ENCODE measurements at regions not wholly inside any gene's neighbourhood (a gene's known extent, or its start where the extent isn't known, plus 50 kb on each side); places are given as distances from the start of the nearest gene placed in this dataset.

GRCh38 chr2:497770-498492 is 179.3 kb downstream of the TMEM18 start:
- H3K79me2 ChIP-seq (ENCODE audit: control insufficient read depth, insufficient read depth, low read length, poor library complexity) = no peaks in the 10 kb centered on the region
- no CpG with 5 or more reads among the region's 9 CpGs for WGBS (ENCODE audit: extremely low coverage, insufficient coverage, insufficient read length)

GRCh38 chr2:496729-497128 is 180.5 kb downstream of the TMEM18 start:
- Histone ChIP-seq H2AK5ac (ENCODE audit: low read length) (no peak overlapping the region), H2AFZ (ENCODE audit: insufficient read depth, low read length, poor library complexity) (no peak overlapping the region), H3K4me2 (ENCODE audit: low read length) (no peak overlapping the region), H3K23ac (ENCODE audit: low read length) (no peak overlapping the region), H2BK12ac (ENCODE audit: low read length) (no peak overlapping the region), H3K9ac (ENCODE audit: low read length) (no peak overlapping the region), H3K27me3 (ENCODE audit: insufficient read depth, low read length) (no peaks in the 10 kb centered on the region), H3K4me3 (ENCODE audit: low read depth, low read length) (no peak overlapping the region), H3K79me2 (ENCODE audit: control insufficient read depth, insufficient read depth, low read length, poor library complexity) (no peaks in the 10 kb centered on the region), H3K18ac (ENCODE audit: low read length) (no peak overlapping the region), H3K9me3 (ENCODE audit: insufficient read depth, low read depth, low read length) (peaks cover 3% of the 10 kb centered on the region), H4K8ac (ENCODE audit: low read depth, low read length) (no peak overlapping the region), H3K79me1 (ENCODE audit: low read length) (no peaks in the 10 kb centered on the region), H4K12ac (ENCODE audit: low read depth, low read length) (no peak overlapping the region), H2BK5ac (ENCODE audit: low read depth, low read length, poor library complexity) (no peak overlapping the region), H3K36me3 (ENCODE audit: control insufficient read depth in 1 of 2, insufficient read depth in 2 of 2, low read length in 2 of 2) (no peaks in the 10 kb centered on the region), H2BK120ac (ENCODE audit: insufficient read depth, low read length, poor library complexity) (no peak overlapping the region), H3K4me1 (ENCODE audit: control insufficient read depth in 1 of 2, insufficient read depth in 2 of 2, low read length in 2 of 2) (no peaks in the 10 kb centered on the region), H4K91ac (ENCODE audit: low read depth, low read length) (no peak overlapping the region), H3K4ac (ENCODE audit: low read depth, low read length) (no peak overlapping the region), H3K14ac (ENCODE audit: low read length) (no peak overlapping the region), H3K27ac (ENCODE audit: low read depth, low read length) (no peak overlapping the region)
- no peak for DNase-seq
- no CpG with 5 or more reads among the region's 24 CpGs for WGBS (ENCODE audit: extremely low coverage, insufficient coverage, insufficient read length)

More at GRCh38 chr2:497770-498492, 179.3 kb downstream of the TMEM18 start:
- Histone ChIP-seq H2BK12ac (ENCODE audit: low read length) (no peak overlapping the region), H2BK120ac (ENCODE audit: insufficient read depth, low read length, poor library complexity) (no peak overlapping the region), H2AK5ac (ENCODE audit: low read length) (no peak overlapping the region), H3K27ac (ENCODE audit: low read depth, low read length) (no peak overlapping the region), H3K27me3 (ENCODE audit: insufficient read depth, low read length) (no peaks in the 10 kb centered on the region), H3K18ac (ENCODE audit: low read length) (no peak overlapping the region), H3K4ac (ENCODE audit: low read depth, low read length) (no peak overlapping the region), H3K9me3 (ENCODE audit: insufficient read depth, low read depth, low read length) (peaks cover 3% of the 10 kb centered on the region), H3K4me3 (ENCODE audit: low read depth, low read length) (no peak overlapping the region), H4K12ac (ENCODE audit: low read depth, low read length) (no peak overlapping the region), H4K91ac (ENCODE audit: low read depth, low read length) (no peak overlapping the region), H3K36me3 (ENCODE audit: control insufficient read depth in 1 of 2, insufficient read depth in 2 of 2, low read length in 2 of 2) (no peaks in the 10 kb centered on the region), H3K14ac (ENCODE audit: low read length) (no peak overlapping the region), H2BK5ac (ENCODE audit: low read depth, low read length, poor library complexity) (no peak overlapping the region), H3K23ac (ENCODE audit: low read length) (no peak overlapping the region), H2AFZ (ENCODE audit: insufficient read depth, low read length, poor library complexity) (no peak overlapping the region), H3K4me2 (ENCODE audit: low read length) (no peak overlapping the region), H4K8ac (ENCODE audit: low read depth, low read length) (no peak overlapping the region), H3K9ac (ENCODE audit: low read length) (no peak overlapping the region), H3K79me1 (ENCODE audit: low read length) (no peaks in the 10 kb centered on the region), H3K4me1 (ENCODE audit: control insufficient read depth in 1 of 2, insufficient read depth in 2 of 2, low read length in 2 of 2) (no peaks in the 10 kb centered on the region)
- peak; percentile 76 to 91 for DNase-seq

GRCh38 chr2:495745-496275 is 181.4 kb downstream of the TMEM18 start:
- Histone ChIP-seq H4K8ac (ENCODE audit: low read depth, low read length) (no peak overlapping the region), H2BK5ac (ENCODE audit: low read depth, low read length, poor library complexity) (no peak overlapping the region), H2BK120ac (ENCODE audit: insufficient read depth, low read length, poor library complexity) (no peak overlapping the region), H4K12ac (ENCODE audit: low read depth, low read length) (no peak overlapping the region), H3K79me2 (ENCODE audit: control insufficient read depth, insufficient read depth, low read length, poor library complexity) (no peaks in the 10 kb centered on the region), H3K79me1 (ENCODE audit: low read length) (no peaks in the 10 kb centered on the region), H3K14ac (ENCODE audit: low read length) (no peak overlapping the region), H3K9me3 (ENCODE audit: insufficient read depth, low read depth, low read length) (peaks cover 3% of the 10 kb centered on the region), H3K4me1 (ENCODE audit: control insufficient read depth in 1 of 2, insufficient read depth in 2 of 2, low read length in 2 of 2) (no peaks in the 10 kb centered on the region), H2AK5ac (ENCODE audit: low read length) (no peak overlapping the region), H3K4ac (ENCODE audit: low read depth, low read length) (no peak overlapping the region), H3K36me3 (ENCODE audit: control insufficient read depth in 1 of 2, insufficient read depth in 2 of 2, low read length in 2 of 2) (no peaks in the 10 kb centered on the region), H2AFZ (ENCODE audit: insufficient read depth, low read length, poor library complexity) (no peak overlapping the region), H3K4me2 (ENCODE audit: low read length) (no peak overlapping the region), H3K27ac (ENCODE audit: low read depth, low read length) (no peak overlapping the region), H3K23ac (ENCODE audit: low read length) (no peak overlapping the region), H2BK12ac (ENCODE audit: low read length) (no peak overlapping the region), H3K18ac (ENCODE audit: low read length) (no peak overlapping the region), H3K27me3 (ENCODE audit: insufficient read depth, low read length) (no peaks in the 10 kb centered on the region), H3K9ac (ENCODE audit: low read length) (no peak overlapping the region), H3K4me3 (ENCODE audit: low read depth, low read length) (no peak overlapping the region), H4K91ac (ENCODE audit: low read depth, low read length) (no peak overlapping the region)
- WGBS (ENCODE audit: extremely low coverage, insufficient coverage, insufficient read length) = no CpG with 5 or more reads among the region's 25 CpGs
- DNase-seq = no peak

- no peak for DNase-seq
- Histone ChIP-seq H3K27ac (ENCODE audit: low read depth, low read length) (no peak overlapping the region), H2BK12ac (ENCODE audit: low read length) (no peak overlapping the region), H3K23ac (ENCODE audit: low read length) (no peak overlapping the region), H3K18ac (ENCODE audit: low read length) (no peak overlapping the region), H2BK120ac (ENCODE audit: insufficient read depth, low read length, poor library complexity) (no peak overlapping the region), H2AFZ (ENCODE audit: insufficient read depth, low read length, poor library complexity) (no peak overlapping the region), H3K27me3 (ENCODE audit: insufficient read depth, low read length) (no peaks in the 10 kb centered on the region), H3K4me3 (ENCODE audit: low read depth, low read length) (no peak overlapping the region), H3K79me2 (ENCODE audit: control insufficient read depth, insufficient read depth, low read length, poor library complexity) (no peaks in the 10 kb centered on the region), H3K9ac (ENCODE audit: low read length) (no peak overlapping the region), H3K36me3 (ENCODE audit: control insufficient read depth in 1 of 2, insufficient read depth in 2 of 2, low read length in 2 of 2) (no peaks in the 10 kb centered on the region), H2BK5ac (ENCODE audit: low read depth, low read length, poor library complexity) (no peak overlapping the region), H3K4ac (ENCODE audit: low read depth, low read length) (no peak overlapping the region), H4K91ac (ENCODE audit: low read depth, low read length) (no peak overlapping the region), H3K79me1 (ENCODE audit: low read length) (no peaks in the 10 kb centered on the region), H3K4me1 (ENCODE audit: control insufficient read depth in 1 of 2, insufficient read depth in 2 of 2, low read length in 2 of 2) (no peaks in the 10 kb centered on the region), H3K9me3 (ENCODE audit: insufficient read depth, low read depth, low read length) (peaks cover 3% of the 10 kb centered on the region), H3K4me2 (ENCODE audit: low read length) (no peak overlapping the region), H2AK5ac (ENCODE audit: low read length) (no peak overlapping the region), H4K8ac (ENCODE audit: low read depth, low read length) (no peak overlapping the region), H4K12ac (ENCODE audit: low read depth, low read length) (no peak overlapping the region), H3K14ac (ENCODE audit: low read length) (no peak overlapping the region)
- WGBS (ENCODE audit: extremely low coverage, insufficient coverage, insufficient read length) = no CpG with 5 or more reads among the region's 13 CpGs
Measured at GRCh38 chr2:494853-495252, 182.4 kb downstream of the TMEM18 start.
